GM18870 (cell line): ENCODE measurements at regions not wholly inside any gene's neighbourhood (a gene's known extent, or its start where the extent isn't known, plus 50 kb on each side); places are given as distances from the start of the nearest gene placed in this dataset.

Experiments used
- ATAC-seq: cut with Tn5 transposase; IDR thresholded peaks from one replicate; pipeline ENCODE4 v1.9.1; 2021; ENCODE audit warnings: moderate library complexity; ENCODE audit not compliant: unreplicated experiment

DNA sequence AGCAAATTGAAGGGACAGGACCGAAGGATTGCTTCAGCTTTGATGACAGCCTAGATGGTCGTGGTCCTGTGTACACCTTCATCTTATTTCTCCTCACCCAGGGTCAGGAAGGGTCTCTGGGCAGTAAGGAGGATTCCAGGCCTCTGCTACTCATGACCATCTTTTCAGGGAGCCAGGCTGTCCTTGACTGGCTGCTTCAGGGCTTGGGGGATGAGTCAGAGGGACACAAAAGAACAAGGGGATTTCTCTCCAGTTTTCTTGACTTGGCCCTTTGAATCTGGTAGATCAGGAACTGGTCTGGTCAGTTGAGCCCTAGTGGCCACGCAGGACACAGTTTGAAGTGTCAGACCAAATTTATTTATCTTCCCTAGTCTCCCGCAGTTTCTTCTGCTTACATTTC lies 402.1 kb upstream of the CHD6 start:
- ATAC-seq, result no peak

DNA sequence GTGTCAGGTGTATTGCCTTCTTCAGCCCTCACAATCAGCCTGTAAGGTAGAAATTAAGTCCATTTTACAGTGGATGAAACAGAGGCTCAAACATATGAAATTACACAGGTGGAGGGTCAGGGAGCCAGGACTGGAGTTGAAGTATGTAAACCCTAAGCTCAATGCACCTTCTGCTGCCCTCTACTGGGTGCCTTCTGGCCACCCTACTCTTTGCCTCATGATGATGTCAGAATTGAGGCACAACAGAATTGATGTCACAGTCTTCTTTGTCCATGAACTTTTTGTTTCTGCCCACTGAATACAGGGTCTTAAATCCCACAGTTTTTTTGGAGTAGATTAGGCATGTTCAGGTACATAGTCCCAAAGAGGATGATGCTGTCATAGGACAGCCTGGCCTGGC lies 400.8 kb upstream of the CHD6 start:
- ATAC-seq, result no peak

DNA sequence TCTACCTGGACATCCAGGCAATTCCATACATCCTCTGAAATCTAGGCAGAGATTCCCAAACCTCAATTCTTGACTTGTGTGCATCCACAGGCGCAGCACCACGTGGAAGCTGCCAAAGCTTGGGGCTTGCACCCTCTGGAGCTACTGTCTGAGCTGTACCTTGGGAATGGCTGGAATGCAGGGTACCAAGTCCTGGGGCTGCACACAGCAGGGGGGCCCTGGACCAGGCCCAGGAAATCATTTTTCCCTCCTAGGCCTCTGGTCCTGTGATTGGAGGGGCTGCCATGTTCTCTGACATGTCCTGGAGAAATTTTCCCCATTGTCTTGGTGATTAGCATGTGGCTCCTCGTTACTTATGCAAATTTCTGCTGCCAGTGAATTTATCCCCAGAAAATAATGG lies 391.9 kb upstream of the CHD6 start:
- ATAC-seq, result no peak

DNA sequence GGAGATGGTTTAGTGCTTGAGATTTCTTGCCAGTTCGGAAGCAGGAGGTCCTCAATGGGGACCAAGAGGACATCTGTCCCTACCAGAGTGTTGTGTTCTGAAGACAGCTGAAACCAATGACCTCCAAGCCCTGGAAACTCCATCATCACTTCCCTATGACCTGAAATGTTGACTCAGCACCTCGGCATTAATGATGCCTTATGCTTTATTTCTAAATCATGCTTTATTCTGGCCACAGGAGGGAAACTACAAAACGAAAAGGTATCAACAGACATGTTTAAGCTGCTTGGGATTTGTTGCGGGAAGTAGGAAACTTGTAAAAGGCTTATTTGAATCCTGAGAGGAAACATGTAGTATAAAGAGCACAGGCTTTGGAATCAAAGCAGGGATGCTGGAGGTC lies 389.1 kb upstream of the CHD6 start:
- no peak for ATAC-seq

DNA sequence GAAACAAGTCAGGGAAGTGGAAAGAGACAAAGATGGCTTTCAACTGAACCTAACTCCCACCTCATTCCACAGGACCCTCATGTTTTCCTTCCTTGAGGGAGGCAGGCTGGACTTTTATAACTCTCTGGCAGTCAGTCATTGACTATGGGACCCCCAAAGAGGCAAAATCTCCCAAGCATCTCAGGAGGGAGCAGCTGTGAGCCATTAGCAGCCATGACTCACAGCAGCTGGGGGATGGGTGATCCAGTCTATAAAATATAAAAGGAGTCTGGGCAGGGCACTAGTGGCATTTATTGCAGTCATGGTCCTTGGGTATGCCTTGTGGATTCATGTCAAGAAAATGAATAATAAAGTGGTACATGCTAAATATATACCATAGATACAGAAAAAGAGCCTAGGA lies 387.0 kb upstream of the CHD6 start:
- ATAC-seq, result no peak

DNA sequence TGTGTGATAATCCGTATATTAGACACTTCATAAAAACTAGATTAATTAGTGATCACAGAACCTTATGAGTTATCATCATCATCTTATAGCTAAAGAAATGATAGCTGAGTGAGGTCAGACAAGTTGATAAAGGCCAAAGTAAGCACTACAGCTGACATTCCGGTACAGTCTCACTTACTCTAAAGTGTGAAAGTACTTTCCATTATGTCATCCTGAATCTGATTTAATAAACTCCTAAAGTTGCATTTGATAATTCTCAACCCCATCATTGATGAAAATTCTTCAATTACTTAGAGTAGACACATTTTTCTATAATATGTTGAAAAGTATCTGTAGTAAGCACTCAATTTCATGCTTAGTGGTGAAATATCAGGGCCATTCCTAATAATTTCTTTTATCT lies 385.2 kb upstream of the CHD6 start:
- no peak for ATAC-seq

DNA sequence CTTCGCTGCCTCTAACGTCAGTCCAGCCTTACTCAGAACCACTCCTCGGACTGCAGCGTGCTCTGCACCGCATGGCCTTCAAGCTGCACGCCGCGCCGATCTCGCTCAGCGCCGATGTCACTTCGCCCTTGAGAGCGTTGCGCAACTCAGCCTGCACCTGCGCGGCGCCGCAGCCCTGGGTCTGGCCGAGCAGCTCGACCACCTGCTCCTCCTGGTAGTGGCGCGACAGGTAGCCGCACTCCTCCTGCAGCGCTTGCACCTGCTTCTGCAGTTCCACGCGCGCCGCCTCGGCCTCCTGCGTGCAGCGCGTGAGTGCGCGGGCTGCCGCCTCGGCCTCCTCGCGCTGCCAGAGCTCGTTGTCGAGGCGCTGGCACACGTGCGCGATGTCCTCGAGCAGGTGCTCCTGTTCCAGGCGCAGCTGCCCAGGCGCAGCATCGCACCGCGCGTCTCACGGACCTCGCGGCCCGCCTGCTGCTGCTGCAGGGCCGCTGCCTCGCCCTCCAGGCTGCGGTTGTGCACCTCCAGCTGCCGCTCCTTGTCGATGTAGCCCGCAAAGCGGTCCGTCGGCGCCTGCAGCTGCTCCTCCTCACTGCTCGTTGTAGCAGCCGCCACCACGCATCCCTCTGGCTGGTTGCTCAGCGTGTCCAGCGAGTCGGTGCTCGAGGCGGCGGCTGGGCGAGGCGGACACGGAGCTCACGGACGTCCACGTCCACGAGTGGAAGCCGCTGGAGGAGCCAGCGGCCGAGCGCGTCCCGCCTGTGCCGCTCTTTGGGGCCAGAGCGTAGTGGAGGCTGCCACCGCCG lies 380.6 kb upstream of the CHD6 start:
- ATAC-seq, result no peak

DNA sequence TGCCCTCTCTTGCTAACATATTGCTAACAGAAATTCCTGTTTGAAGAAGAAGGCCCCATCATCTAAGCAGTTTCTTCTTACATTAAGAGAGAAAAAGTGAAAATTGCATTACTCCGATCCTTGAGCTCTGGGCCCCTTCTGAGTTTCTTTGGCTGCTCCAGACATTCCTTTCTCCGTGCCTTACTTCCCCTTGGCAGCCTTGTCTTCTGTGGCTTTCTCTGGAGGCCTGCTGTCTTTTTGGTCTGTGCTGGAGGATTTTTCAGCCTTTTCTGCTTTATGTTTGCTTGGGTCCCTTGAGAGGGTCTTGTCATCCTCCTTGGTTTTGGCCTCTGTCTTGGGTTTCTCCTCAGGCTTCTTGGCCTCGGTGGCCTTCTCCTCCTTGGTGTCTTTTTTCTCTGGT lies 378.8 kb upstream of the CHD6 start:
- no peak for ATAC-seq

DNA sequence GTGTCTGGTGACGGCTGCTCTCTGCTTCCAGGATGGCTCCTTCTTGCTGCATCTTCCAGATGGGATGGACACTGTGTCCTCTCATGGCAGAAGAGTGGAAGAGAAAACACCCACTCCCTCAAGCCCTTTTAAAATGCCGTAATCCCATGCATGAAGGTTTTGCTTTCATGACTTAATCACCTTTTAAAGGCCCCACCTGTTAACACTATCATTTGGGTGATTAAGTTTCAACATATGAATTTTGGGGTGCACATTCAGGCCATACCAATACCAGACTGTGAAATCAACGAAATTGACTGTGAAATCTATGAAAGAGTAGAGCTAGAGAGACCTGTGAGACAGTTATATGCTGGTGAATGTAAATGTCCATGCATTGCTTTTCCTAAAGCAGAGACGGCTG lies 374.3 kb upstream of the CHD6 start:
- no peak for ATAC-seq

DNA sequence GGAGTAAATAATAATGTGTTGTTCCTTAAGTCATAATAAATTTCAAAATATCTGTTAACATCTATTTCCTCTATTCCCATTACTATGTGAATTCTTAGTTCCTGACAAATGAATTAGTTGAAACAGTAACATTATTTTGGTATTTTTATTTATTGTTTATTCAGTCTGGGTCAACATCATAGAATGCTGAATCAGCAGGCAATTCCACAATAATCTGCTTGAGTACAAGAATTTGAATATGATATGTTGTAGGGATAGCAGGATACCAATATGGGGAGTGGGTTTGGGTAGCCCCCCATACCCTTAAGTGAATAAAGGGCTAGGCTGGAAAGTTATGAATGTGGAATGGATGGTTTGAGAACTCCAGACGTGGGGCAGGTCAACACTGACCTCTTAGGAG lies 373.2 kb upstream of the CHD6 start:
- no peak for ATAC-seq

DNA sequence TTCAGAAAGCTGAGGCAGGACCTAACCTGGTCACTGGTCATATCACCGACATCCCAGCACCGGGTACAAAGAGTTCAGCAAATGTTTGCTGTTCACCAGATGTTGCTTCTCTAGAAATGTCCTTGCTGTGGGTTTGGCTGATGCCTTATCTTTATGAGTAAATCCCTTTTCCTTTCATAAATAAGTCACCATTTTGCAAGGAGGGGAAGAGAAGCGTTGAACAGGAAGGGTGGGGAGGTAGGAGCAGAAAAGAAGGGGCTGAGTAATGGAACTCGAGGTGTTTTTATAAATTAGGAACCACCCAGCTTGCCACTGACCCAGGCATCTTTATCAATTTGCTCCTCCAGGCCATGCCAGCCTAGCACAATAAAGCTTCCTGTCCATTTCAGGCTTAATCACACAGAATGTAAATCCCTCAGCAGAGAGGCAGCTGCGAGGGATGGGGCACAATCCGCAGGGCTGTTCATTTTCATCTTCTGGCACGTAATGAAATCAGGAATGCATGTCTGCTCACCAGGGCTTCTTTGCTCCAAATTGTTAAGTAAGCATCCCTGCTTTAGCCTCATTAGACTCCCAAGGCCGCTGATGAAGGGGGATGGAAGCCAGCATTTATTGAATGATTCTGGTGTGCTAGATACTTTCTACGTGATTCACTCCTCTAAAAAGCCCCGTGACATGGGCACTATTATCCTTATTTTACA lies 371.9 kb upstream of the CHD6 start:
- no peak for ATAC-seq

DNA sequence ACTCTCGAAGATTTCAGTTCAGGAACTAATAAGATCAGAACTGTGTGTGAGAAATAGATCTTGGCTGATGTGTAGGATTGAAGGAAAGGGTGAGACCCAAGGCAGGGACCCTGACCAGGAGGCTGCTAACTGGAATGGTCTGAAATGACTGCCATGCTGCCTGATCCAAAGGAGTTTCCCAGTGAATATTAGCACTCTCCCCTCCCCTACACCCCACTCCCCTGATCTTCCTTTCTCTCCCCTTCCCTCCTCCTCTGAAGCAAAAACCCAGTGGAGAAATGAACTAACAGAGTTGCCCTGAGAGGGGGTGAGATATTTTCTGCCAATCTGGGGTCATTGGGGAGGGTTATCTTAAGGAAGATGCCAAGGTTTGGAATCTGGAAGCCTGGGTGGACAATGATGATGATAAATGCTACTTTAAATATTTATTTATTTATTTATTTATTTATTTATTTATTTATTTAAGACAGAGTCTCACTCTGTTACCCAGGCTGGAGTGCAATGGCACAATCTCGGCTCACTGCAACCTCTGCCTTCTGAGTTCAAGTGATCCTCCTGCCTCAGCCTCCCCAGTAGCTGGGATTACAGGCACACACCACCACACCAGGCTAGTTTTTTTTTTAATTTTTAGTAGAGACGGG lies 371.0 kb upstream of the CHD6 start:
- no peak for ATAC-seq

DNA sequence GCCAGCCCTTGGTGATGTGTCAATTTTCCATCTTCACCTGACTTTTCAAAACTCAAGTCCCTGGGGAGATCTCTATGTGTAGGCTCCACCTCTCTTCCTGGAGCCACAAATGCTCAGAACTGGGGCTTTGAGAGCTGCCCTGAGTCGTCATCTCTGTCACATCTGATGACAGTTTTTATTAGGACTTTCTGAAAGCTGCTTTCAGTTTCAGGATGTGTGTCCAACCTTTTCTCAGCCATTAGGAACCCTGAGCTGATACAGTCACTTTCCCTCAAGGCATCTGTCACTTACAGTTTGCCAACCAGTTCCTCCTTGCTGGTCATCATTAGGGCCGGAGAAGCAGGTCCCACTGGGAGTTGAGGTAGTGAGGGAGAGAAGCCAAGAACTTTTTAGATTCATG lies 365.9 kb upstream of the CHD6 start:
- ATAC-seq, result no peak

DNA sequence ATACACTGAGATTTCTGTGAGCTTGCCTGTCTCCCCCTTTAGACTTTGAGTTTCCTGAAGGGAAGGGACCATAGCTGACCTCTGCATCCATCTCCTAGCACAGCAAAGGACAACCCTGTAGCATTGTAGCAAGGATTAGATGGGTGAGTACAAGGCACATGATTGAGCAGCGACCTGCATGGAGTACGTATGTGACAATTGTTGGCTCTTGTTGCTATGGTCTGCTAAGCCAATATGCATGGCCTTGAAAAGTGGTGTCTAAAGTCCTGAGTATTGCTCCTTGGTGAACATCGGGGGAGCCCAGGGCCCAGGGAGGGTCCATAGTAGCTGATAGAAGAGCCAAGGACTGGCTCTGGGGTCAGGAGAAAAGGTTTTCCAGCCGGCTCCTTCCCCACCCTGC lies 365.0 kb upstream of the CHD6 start:
- no peak for ATAC-seq

DNA sequence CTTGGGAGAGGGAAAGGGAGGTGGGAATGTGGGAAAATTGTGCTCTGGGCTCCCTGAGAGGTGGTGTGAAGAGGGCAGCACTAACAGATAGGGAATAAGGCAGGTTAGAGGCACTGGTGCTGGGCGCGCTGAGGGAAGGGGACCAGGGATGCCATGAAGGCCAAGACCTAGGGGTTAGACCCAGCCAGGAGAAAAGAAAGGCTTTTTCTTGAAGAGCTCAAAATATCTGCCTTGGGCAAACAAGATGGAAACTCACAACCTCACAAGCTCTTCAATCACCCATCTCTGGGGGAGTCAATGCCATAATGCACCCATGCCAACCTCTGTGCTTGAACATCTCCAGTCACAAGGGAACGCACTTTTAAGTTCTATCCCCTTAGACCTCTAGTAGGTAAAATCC lies 363.6 kb upstream of the CHD6 start:
- ATAC-seq, result no peak

DNA sequence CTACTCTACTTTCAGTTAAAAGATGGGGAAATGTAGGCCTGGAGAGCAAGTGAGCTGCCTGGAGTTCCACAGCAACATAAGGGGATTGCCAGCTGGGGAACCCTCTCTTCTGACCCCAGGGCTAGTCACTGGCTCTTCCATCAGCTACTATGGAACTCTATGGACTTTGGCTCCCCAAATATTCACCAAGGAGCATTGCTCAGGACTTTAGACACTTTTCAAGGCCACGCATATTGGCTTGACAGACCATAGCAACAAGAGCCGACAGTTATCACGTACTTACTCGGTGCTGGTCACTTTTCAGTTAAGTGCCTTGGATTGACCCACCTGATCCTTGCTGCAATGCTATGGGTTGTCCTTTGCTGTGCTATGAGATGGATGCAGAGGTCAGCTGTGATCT lies 360.7 kb upstream of the CHD6 start:
- ATAC-seq, result no peak

DNA sequence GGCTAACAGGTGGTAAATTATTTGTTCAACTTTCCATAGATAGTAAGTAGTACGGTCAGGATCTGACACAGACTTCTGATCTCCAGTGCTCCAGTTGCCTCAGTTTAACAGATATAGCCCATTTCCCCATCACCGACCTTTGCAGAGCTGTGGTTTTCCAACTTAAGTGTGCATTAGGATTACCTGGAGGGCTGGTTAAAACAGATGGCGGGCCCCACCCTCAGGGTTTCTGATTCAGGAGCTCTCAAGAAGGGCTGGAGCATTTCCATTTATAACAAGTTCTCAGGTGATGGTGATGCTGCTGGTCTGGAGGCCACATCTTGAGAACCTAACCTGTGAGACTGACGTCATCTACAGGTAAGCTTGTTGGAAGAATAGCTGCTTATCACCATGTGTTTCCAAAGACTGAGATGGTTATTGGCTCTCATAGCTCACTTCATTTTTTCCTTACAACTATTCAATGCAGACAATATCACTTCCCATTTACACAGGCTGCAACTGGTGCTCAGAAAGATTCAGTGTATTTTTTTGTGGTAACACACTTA lies 360.1 kb upstream of the CHD6 start:
- no peak for ATAC-seq

DNA sequence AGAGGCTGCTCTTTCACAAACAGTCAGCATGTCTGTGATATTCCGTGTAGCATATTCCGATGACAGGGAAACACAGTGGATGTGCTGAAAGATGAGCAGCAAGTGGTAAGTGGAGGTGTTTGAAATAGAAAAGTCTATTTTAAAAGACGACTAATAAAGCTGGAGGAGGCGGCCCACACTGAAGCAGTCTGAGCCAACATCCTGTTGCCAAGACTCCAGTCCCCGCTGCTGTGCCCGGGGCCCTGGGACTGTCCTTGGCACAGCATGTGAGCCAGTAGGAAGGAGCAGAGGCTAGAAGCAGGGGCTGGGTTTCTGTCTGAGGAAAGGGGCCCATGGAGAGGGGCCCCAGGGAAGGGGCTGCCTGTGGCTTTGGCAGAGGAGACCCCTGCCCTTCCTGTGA lies 351.5 kb upstream of the CHD6 start:
- no peak for ATAC-seq

DNA sequence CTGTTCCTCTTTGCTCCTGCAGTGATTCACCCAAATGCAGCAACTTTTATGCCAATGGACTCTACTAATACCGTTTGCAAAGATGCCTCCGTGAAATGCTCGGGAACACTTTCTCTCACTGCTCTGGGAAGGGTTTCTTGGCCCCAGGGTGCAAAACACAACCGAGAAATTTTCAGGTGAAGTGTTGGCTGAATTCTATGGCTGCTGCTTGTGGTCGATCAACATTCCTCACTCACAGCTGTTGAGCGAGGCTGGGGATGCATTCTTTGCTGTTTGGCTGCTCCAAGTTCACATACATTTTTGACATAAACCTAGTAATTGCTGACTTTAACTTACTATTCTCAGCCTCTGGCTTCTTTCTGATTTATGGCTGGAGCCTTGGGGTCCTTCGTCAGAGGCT lies 342.0 kb upstream of the CHD6 start:
- no peak for ATAC-seq

DNA sequence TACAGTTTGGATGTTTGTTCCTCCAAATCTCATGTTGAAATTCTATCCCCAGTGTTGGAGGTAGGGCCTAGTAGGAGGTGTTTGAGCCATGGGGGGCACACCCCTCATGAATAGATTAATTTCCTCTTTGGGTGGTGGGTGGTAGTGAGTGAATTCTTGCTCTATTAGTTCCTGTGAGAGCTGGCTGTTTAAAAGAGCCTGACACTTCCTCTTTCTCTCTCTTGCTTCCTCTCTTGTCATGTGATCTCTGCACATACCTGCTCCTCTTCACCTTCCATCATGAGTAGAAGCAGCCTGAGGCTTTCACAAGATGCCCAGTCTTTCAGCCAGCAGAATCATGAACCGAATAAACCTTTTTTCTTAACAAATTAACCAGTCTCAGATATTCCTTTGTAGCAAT lies 340.2 kb upstream of the CHD6 start:
- ATAC-seq, result no peak

DNA sequence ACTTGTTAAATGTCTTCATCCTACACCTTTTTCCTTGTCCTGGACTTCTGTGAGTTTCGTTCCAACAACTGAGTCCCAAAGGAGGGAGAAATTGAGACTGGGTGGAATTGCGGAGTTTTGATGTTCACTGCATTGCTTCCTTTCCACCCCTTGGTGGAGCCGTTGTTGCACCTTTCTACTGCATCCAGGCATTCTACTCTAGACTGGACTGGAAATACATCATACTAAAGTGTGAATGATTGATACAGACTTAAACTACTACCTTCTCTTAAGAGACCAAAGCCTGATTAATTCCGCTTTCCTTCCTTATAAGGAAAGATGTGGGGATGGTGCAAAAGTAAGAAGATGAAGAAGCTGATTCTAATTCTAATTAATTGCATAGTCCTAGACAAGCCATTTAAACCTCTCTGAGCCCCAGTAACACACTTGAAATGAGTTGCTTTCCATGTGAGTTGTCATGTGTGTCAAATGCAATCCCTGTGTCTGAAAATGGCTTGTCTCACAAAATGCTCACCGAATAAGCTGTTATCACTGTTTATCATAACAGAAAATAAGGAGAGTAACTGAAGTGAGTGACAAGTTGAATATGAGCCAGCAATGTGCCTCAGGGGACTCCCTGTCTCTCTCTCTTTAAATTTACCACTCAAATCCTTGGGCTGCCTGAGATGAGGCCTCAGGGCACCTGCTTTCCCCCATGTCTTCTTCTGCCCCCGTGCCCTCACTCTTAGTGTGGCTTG lies 338.3 kb upstream of the CHD6 start:
- ATAC-seq, result no peak
